SK-N-SH treated with all-trans-retinoic acid at 6 μM for 48 hours (cell line): ENCODE measurements at regions not wholly inside any gene's neighbourhood (a gene's known extent, or its start where the extent isn't known, plus 50 kb on each side); places are given as distances from the start of the nearest gene placed in this dataset.

ENCODE experiments used
- ARNTL ChIP-seq: fragments of 450-650 bp; formaldehyde crosslinking; IDR thresholded peaks from 2 replicates; pipeline ENCODE4 v1.5.0; 2020; ENCODE audit warnings: low read depth, mild to moderate bottlenecking, moderate library complexity, borderline replicate concordance
- CREB5 ChIP-seq: fragments of 250-450 bp; sonication (Bioruptor Pico); IDR thresholded peaks from 2 replicates; pipeline ENCODE4 v1.5.1; 2020; ENCODE audit warnings: low read depth, mild to moderate bottlenecking, moderate library complexity
- ESRRG ChIP-seq: fragments of 250-450 bp; sonication (Bioruptor Pico); IDR thresholded peaks from 2 replicates; pipeline ENCODE4 v1.6.1; 2021; ENCODE audit warnings: mild to moderate bottlenecking
- ZFP3 ChIP-seq: fragments of 250-450 bp; sonication (Bioruptor Pico); IDR thresholded peaks from 2 replicates; pipeline ENCODE4 v1.5.0; 2020; ENCODE audit warnings: mild to moderate bottlenecking, moderate library complexity

GRCh38 chr12:88977115-88977514, 375.2 kb downstream of the DUSP6 start:
- no peak for TF ChIP-seq ARNTL (CRISPR knock-in tag)
- TF ChIP-seq ESRRG (CRISPR knock-in tag), result no peak
- TF ChIP-seq ZFP3 (CRISPR knock-in tag), result no peak
- no peak for TF ChIP-seq CREB5 (CRISPR knock-in tag)
